Uterus (tissue), 3 donors: ENCODE measurements at regions not wholly inside any gene's neighbourhood (a gene's known extent, or its start where the extent isn't known, plus 50 kb on each side); places are given as distances from the start of the nearest gene placed in this dataset.

Source experiments
- DNase-seq, 2 donors: peaks; one replicate each; pipeline ENCODE4 v3.0.0-alpha.2; 2019 to 2020
- H3K27ac ChIP-seq, 2 donors: fragments of 200-600 bp; sonication (generic); 1 replicate in 1 of 2; 2 replicates in 1 of 2; pipeline ENCODE4 v1.5.1; 2016 to 2018
- H3K27me3 ChIP-seq, 2 donors: fragments of 200-600 bp; sonication (generic); one replicate each; pipeline ENCODE4 v1.5.1; 2018 to 2019; ENCODE audit warnings: control low read depth in 1 of 2
- H3K36me3 ChIP-seq, 2 donors: fragments of 200-600 bp; sonication (generic); one replicate each; pipeline ENCODE4 v1.5.1; 2019; ENCODE audit warnings: control low read depth in 1 of 2
- H3K4me1 ChIP-seq, 2 donors: fragments of 200-600 bp; sonication (generic); one replicate each; pipeline ENCODE4 v1.5.1; 2018 to 2019; ENCODE audit warnings: control low read depth in 1 of 2
- H3K4me3 ChIP-seq, 2 donors: fragments of 200-600 bp; sonication (generic); 1 replicate in 1 of 2; 2 replicates in 1 of 2; pipeline ENCODE4 v1.5.1; 2018 to 2019; ENCODE audit warnings: mild to moderate bottlenecking in 1 of 2
- H3K9me3 ChIP-seq, 2 donors: fragments of 200-600 bp; sonication (generic); one replicate each; pipeline ENCODE4 v1.5.1; 2019; ENCODE audit warnings: control low read depth in 1 of 2
- POLR2A ChIP-seq, 2 donors: fragments of 450-650 bp; IDR thresholded peaks; one replicate each; pipeline ENCODE4 v1.6.1; 2016; ENCODE audit warnings: antibody characterized with exemption in 2 of 2, mild to moderate bottlenecking in 1 of 2, moderate library complexity in 1 of 2
- intact Hi-C: fragments of 100-400 bp; cut with DNase I; formaldehyde crosslinking; loops from one replicate; pipeline ENCODE4 v1.15.1; 2023; ENCODE audit warnings: low total_unique reads
- TF ChIP-seq, protein P1 (sequence below), 4 experiments: fragments of 200-600 bp in 2 of 4; fragments of 450-650 bp in 2 of 4; sonication (generic) in 2 of 4; IDR thresholded peaks; one replicate each; pipeline ENCODE4 v1.5.1; 2016 to 2019; ENCODE audit warnings: antibody characterized with exemption in 4 of 4, mild to moderate bottlenecking in 2 of 4, moderate library complexity in 1 of 4
- donor health status: DM: yes; HTN: yes; CAD: no.

DNA sequence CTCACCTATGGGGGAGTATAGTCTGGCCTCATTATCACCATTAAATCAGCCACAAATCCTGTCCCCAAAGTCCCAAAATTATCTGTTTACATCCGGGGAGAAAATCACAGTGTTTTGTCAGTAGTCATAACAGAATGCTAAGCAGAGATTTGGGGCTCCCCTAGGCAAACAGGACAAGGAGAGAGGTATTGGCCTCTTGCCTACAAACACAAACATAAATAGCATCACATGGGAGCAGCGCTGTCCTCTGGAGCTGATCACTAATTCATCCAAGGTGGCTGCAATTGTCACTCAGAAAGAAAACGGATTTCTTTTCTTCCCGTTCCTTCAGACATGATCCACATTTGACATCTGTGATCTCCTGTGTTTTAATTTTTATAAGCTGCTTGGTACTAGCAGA is 1028.1 kb downstream of the NTRK3 start:
- Histone ChIP-seq H3K27ac (no peak overlapping the region), H3K36me3 (no peaks in the 10 kb centered on the region), H3K4me1 (no peaks in the 10 kb centered on the region), H3K9me3 (no peaks in the 10 kb centered on the region), H3K27me3 (no peaks in the 10 kb centered on the region), H3K4me3 (no peak overlapping the region)
- TF ChIP-seq POLR2A (IDR thresholded peaks at IDR 0.05): no peak
- TF ChIP-seq, protein P1, sequence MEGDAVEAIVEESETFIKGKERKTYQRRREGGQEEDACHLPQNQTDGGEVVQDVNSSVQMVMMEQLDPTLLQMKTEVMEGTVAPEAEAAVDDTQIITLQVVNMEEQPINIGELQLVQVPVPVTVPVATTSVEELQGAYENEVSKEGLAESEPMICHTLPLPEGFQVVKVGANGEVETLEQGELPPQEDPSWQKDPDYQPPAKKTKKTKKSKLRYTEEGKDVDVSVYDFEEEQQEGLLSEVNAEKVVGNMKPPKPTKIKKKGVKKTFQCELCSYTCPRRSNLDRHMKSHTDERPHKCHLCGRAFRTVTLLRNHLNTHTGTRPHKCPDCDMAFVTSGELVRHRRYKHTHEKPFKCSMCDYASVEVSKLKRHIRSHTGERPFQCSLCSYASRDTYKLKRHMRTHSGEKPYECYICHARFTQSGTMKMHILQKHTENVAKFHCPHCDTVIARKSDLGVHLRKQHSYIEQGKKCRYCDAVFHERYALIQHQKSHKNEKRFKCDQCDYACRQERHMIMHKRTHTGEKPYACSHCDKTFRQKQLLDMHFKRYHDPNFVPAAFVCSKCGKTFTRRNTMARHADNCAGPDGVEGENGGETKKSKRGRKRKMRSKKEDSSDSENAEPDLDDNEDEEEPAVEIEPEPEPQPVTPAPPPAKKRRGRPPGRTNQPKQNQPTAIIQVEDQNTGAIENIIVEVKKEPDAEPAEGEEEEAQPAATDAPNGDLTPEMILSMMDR (IDR thresholded peaks at IDR 0.05): no peak
- DNase-seq: no peak
- intact Hi-C loops: no loop called here

DNA sequence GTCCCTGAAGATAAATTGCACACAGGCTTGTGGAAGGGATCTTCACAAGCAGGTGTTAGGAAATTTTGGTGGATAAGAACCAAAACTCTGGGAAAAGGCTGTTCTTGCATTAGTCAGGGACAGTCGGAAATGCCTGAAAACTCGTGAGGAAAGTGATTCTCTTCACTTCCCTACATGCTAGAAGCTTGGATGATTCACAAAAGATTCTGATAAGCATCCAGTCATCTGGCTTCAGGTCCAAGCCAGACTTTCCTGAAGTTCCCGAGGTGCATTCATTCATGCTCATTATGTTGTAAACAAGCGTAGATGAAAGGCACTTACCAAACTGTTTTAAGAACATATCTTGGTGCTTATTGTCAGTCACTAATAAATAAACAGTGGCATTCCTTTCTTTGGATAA is 1028.7 kb downstream of the NTRK3 start:
- H3K4me3 ChIP-seq: no peak overlapping the region
- no peak overlapping the region for H3K27ac ChIP-seq
- TF ChIP-seq, protein P1 (IDR thresholded peaks at IDR 0.05): no peak
- TF ChIP-seq POLR2A (IDR thresholded peaks at IDR 0.05): no peak
- H3K4me1 ChIP-seq: no peaks in the 10 kb centered on the region
- H3K36me3 ChIP-seq: no peaks in the 10 kb centered on the region
- intact Hi-C loops: no loop called here
- no peaks in the 10 kb centered on the region for H3K27me3 ChIP-seq
- no peak for DNase-seq
- no peaks in the 10 kb centered on the region for H3K9me3 ChIP-seq

DNA sequence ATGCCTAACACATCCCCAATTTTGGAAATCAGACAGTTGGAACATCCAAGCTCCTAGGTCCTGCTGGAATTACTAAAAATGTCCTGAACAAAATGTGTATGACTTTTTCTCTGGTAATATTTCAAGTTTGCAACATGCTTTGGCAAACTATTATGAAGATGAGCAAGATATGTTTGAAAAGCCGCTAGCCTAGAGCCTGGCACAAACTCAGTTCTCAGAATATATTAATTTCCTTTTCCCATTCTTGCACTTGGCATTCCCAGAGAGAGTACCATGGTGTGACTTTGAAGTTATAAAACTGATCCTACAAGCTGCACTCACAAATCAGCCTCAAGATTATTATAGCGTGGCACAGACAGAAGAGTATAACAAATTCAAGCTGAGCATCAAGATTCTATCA is 1031.1 kb downstream of the NTRK3 start:
- H3K4me3 ChIP-seq: no peak overlapping the region
- intact Hi-C loops: no loop called here
- TF ChIP-seq POLR2A (IDR thresholded peaks at IDR 0.05): no peak
- TF ChIP-seq, protein P1 (IDR thresholded peaks at IDR 0.05): no peak
- H3K9me3 ChIP-seq: no peaks in the 10 kb centered on the region
- no peaks in the 10 kb centered on the region for H3K4me1 ChIP-seq
- DNase-seq: no peak
- H3K27me3 ChIP-seq: no peaks in the 10 kb centered on the region
- no peaks in the 10 kb centered on the region for H3K36me3 ChIP-seq
- H3K27ac ChIP-seq: no peak overlapping the region

DNA sequence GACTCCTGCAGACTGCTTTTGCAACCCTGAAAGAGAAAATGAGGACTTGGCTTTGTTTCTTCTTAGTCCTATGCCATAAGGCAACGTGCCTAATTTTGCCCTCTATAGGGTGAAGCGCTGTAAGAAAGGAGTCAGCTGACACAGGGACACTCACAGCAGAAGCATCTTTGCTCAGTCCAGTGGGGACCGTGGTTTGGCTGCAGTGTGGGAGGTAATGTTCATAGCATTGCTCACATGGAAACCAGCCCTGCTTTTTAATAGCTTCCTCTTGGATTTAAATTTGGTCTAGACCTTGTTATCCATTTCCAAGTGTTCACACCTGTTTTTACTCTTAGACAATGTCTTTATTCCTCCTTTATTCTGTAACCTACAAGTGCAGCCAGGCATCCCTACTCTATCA is 1032.1 kb downstream of the NTRK3 start:
- Histone ChIP-seq H3K36me3 (no peaks in the 10 kb centered on the region), H3K27me3 (no peaks in the 10 kb centered on the region), H3K4me3 (no peak overlapping the region), H3K27ac (no peak overlapping the region), H3K4me1 (no peaks in the 10 kb centered on the region), H3K9me3 (no peaks in the 10 kb centered on the region)
- intact Hi-C loops: no loop called here
- no peak for DNase-seq
- TF ChIP-seq, protein P1 (IDR thresholded peaks at IDR 0.05): no peak
- no peak for TF ChIP-seq POLR2A (IDR thresholded peaks at IDR 0.05)

DNA sequence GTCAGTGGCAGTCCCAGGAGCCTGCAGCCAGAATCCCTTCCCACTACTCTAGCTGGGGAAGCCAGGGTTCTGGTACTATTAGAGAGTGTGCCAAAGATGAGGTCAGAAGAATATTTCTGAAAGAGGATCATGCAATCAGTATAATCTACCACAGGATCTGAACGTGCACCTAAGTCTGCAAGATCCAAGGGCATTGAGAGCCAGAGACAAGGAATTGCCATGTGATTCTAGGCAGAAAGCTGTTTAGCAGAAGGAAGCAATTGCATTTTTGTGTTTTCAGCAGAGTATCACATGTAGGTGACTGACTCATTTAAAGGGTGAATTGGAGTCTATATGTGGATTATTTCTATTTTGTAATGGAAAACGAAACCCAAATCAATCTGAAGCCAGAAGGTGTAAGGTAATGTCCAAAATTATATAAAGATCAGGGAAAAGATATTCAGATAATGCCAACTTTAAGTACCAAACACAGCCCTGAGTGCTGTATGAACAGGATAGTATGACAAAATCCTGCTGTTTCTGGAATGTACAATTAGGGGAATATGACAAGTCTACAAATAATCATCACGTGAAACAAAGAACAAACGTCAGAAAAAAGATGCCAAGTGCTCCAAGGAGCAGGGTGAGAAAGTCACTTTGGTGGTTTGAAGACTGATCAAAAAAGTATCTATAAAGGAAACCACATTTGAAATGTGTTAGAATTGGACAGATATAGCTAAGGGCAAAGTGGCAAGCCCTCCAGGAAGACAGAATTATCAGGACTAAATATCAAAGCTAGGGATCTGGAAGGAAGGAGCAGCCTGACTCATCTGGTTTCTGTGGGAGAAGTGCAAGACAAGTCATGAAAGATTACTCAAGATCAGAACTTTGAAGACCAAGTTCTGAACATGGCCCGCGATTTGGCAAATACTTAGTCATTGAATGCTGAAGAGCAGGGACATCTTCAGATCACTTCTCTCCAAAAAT is 1036.6 kb downstream of the NTRK3 start:
- no peak for TF ChIP-seq POLR2A (IDR thresholded peaks at IDR 0.05)
- TF ChIP-seq, protein P1 (IDR thresholded peaks at IDR 0.05): no peak
- H3K4me1 ChIP-seq: no peaks in the 10 kb centered on the region
- no peak overlapping the region for H3K4me3 ChIP-seq
- no peaks in the 10 kb centered on the region for H3K36me3 ChIP-seq
- H3K9me3 ChIP-seq: no peaks in the 10 kb centered on the region
- H3K27me3 ChIP-seq: no peaks in the 10 kb centered on the region
- H3K27ac ChIP-seq: no peak overlapping the region
- intact Hi-C loops: no loop called here
- DNase-seq: no peak
